SK-N-MC (cell line): ENCODE measurements at regions not wholly inside any gene's neighbourhood (a gene's known extent, or its start where the extent isn't known, plus 50 kb on each side); places are given as distances from the start of the nearest gene placed in this dataset.

ENCODE experiments used
- FOXP2 ChIP-seq: optimal IDR thresholded peaks from 2 replicates; pipeline ENCODE3; 2011; ENCODE audit warnings: mild to moderate bottlenecking, moderate library complexity; ENCODE audit not compliant: insufficient read depth; ENCODE audit errors: extremely low read length, control extremely low read depth
- POLR2AphosphoS5 ChIP-seq: IDR thresholded peaks from 2 replicates; pipeline ENCODE4 v1.6.1; 2012; ENCODE audit warnings: mild to moderate bottlenecking, low read depth, low read length, borderline replicate concordance

DNA sequence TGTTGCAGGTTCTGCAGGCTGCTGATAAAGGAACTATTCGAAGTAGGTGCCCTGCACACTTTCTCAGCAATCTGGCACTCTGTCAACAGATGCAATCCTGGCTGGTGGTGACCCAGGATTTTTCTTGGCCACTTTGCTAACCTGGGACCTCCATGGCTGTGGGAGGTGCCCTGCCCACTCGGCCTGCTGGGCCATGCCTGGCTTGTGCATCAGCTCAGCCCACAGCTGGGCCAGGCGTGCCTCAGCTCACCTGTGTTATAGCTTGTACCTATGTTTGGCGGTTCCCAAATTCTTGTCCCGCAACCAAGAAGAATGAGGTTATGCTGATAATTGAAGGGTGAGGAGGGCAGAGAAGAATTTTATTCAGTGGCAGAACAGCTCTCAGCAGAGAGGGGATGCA is 141.7 kb downstream of the NPY start:
- TF ChIP-seq POLR2AphosphoS5 (no peak), FOXP2 (no peak)
